ENCODE measurements at regions not wholly inside any gene's neighbourhood (a gene's known extent, or its start where the extent isn't known, plus 50 kb on each side); places are given as distances from the start of the nearest gene placed in this dataset.

DNA sequence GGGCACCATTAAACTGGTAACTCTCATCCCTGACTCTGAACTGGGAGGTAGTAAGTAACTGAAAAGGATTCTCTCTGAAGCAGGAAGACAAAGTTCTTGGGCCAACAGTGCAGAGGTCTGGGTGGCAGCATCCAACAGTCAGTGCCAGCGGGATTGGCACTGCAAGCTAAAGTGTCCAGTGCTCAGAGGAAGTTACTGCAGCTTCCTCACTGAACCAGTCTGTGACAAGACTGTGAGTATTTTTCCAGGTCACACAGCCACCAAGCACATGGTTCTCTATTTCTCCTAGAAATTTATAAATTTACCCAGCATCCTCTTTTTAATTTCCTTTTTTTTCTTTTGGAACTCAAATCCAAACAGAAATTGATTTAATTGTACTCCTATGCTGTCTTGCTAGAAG lies 81.6 kb upstream of the FAR2 start:
- no peak for DNase-seq

- DNase-seq, result no peak
These were observed 78.8 kb upstream of the FAR2 start for GRCh38 chr12:29070309-29070708.

GRCh38 chr12:29071099-29071498 lies 78.0 kb upstream of the FAR2 start:
- no peak for DNase-seq

GRCh38 chr12:29072631-29073030 lies 76.4 kb upstream of the FAR2 start:
- DNase-seq, result no peak

GRCh38 chr12:29073631-29074239 lies 75.3 kb upstream of the FAR2 start:
- DNase-seq, result peak; percentile 12

GRCh38 chr12:29081101-29081500 lies 68.0 kb upstream of the FAR2 start:
- DNase-seq, result no peak

DNA sequence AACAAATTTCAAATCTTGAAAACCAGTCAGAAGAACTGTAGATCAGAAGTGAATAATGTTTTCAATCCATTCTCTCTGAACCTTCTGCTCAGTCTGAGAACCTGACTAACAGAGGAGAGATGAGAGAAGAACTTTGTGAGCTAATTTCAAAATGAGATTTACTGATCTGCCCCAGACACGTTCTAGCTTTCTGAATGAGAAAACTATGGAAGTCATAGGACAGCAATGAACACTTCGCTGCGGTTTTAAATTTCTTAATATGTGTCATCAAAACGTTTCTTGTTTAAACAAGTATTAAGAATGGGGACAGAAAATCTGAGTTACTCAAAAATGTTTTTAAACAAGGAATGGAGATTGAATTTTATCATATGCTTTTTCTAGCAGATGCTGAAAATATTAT lies 66.6 kb upstream of the FAR2 start:
- DNase-seq, result no peak

- no peak for DNase-seq
These were observed 62.5 kb upstream of the FAR2 start for GRCh38 chr12:29086325-29087271.

DNA sequence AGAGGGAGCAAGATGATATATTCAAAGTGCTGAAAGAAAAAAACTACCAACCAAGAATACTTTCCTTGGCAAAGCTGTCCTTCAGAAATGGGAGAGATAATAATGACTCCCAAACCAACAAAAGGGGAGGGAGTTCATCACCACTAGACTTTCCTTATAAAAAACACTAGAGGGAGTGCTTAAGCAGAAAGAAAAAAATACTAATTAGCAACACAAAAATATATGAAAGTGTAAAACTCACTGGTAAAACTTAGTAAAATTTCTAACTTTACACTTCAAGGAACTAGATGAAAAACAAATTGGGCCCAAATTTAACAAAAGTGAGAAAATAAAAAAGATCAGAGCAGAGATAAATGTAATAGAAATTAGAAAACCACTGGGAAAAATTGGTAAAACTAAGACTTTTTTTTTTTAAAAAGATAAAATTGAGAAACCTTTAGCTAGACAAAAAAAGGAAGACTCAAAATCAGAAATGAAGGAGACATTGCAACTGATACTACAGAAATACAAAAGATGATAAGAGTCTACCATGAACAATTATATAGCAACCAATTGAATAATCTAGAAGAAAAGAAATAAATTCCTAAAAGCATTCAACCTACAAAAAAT lies 60.4 kb upstream of the FAR2 start:
- no peak for DNase-seq

All from NCI-H1092 treated with DMSO at 0.1 percent for 48 hours (cell line).